ENCODE measurements at regions not wholly inside any gene's neighbourhood (a gene's known extent, or its start where the extent isn't known, plus 50 kb on each side); places are given as distances from the start of the nearest gene placed in this dataset.

GRCh38 chr5:174872271-174872670, 147.9 kb downstream of the MSX2 start:
- Mint-ChIP-seq H3K36me3 (ENCODE audit: low read depth) (no peaks in the 10 kb centered on the region), H3K27me3 (ENCODE audit: low read depth) (peaks cover 26% of the 10 kb centered on the region), H3K4me3 (no peak overlapping the region), H3K9me3 (no peaks in the 10 kb centered on the region), H3K27ac (no peak overlapping the region), H3K4me1 (ENCODE audit: low read depth) (no peaks in the 10 kb centered on the region)
- no peak for DNase-seq
- intact Hi-C loops (cut with micrococcal nuclease) = no loop called here
- CTCF ChIA-PET = no interaction called here

GRCh38 chr5:174852143-174852542, 127.8 kb downstream of the MSX2 start:
- no peaks in the 10 kb centered on the region for H3K36me3 Mint-ChIP-seq (ENCODE audit: low read depth)
- intact Hi-C loops (cut with micrococcal nuclease) = no loop called here
- H3K27ac Mint-ChIP-seq = no peak overlapping the region
- no peaks in the 10 kb centered on the region for H3K9me3 Mint-ChIP-seq
- no peak overlapping the region for H3K4me3 Mint-ChIP-seq
- DNase-seq = no peak
- CTCF ChIA-PET = no interaction called here
- peaks cover 3% of the 10 kb centered on the region for H3K27me3 Mint-ChIP-seq (ENCODE audit: low read depth)
- no peaks in the 10 kb centered on the region for H3K4me1 Mint-ChIP-seq (ENCODE audit: low read depth)

GRCh38 chr5:174850565-174851169, 126.3 kb downstream of the MSX2 start:
- no peak overlapping the region for H3K4me3 Mint-ChIP-seq
- H3K27ac Mint-ChIP-seq = no peak overlapping the region
- CTCF ChIA-PET = no interaction called here
- peaks cover 3% of the 10 kb centered on the region for H3K27me3 Mint-ChIP-seq (ENCODE audit: low read depth)
- no peak for DNase-seq
- intact Hi-C loops (cut with micrococcal nuclease) = no loop called here
- H3K4me1 Mint-ChIP-seq (ENCODE audit: low read depth) = no peaks in the 10 kb centered on the region
- H3K9me3 Mint-ChIP-seq = no peaks in the 10 kb centered on the region
- H3K36me3 Mint-ChIP-seq (ENCODE audit: low read depth) = no peaks in the 10 kb centered on the region

- intact Hi-C loops (cut with micrococcal nuclease) = no loop called here
- CTCF ChIA-PET = no interaction called here
- H3K27me3 Mint-ChIP-seq (ENCODE audit: low read depth) = peaks cover 3% of the 10 kb centered on the region
- H3K4me3 Mint-ChIP-seq = no peak overlapping the region
- no peaks in the 10 kb centered on the region for H3K4me1 Mint-ChIP-seq (ENCODE audit: low read depth)
- no peak overlapping the region for H3K27ac Mint-ChIP-seq
- no peak for DNase-seq
- H3K36me3 Mint-ChIP-seq (ENCODE audit: low read depth) = no peaks in the 10 kb centered on the region
- H3K9me3 Mint-ChIP-seq = no peaks in the 10 kb centered on the region
Observed at GRCh38 chr5:174849426-174849825, 125.0 kb downstream of the MSX2 start.

GRCh38 chr5:174844971-174845370, 120.6 kb downstream of the MSX2 start:
- CTCF ChIA-PET = no interaction called here
- H3K27ac Mint-ChIP-seq = no peak overlapping the region
- H3K36me3 Mint-ChIP-seq (ENCODE audit: low read depth) = no peaks in the 10 kb centered on the region
- no peaks in the 10 kb centered on the region for H3K9me3 Mint-ChIP-seq
- H3K4me1 Mint-ChIP-seq (ENCODE audit: low read depth) = no peaks in the 10 kb centered on the region
- no peak for DNase-seq
- H3K27me3 Mint-ChIP-seq (ENCODE audit: low read depth) = peaks cover 4% of the 10 kb centered on the region
- intact Hi-C loops (cut with micrococcal nuclease) = no loop called here
- no peak overlapping the region for H3K4me3 Mint-ChIP-seq

- DNase-seq = no peak
- no peaks in the 10 kb centered on the region for H3K4me1 Mint-ChIP-seq (ENCODE audit: low read depth)
- intact Hi-C loops (cut with micrococcal nuclease) = no loop called here
- CTCF ChIA-PET = no interaction called here
- H3K9me3 Mint-ChIP-seq = no peaks in the 10 kb centered on the region
- H3K27ac Mint-ChIP-seq = no peak overlapping the region
- H3K27me3 Mint-ChIP-seq (ENCODE audit: low read depth) = peaks cover 6% of the 10 kb centered on the region
- H3K36me3 Mint-ChIP-seq (ENCODE audit: low read depth) = no peaks in the 10 kb centered on the region
- no peak overlapping the region for H3K4me3 Mint-ChIP-seq
Observed at GRCh38 chr5:174843263-174844250, 119.2 kb downstream of the MSX2 start.

- no peaks in the 10 kb centered on the region for H3K4me1 Mint-ChIP-seq (ENCODE audit: low read depth)
- no peaks in the 10 kb centered on the region for H3K9me3 Mint-ChIP-seq
- H3K4me3 Mint-ChIP-seq = no peak overlapping the region
- DNase-seq = no peak
- H3K27ac Mint-ChIP-seq = no peak overlapping the region
- H3K36me3 Mint-ChIP-seq (ENCODE audit: low read depth) = no peaks in the 10 kb centered on the region
- intact Hi-C loops (cut with micrococcal nuclease) = no loop called here
- CTCF ChIA-PET = interaction anchor here (0.7 kb wide), 2 partner anchors 125 to 611 kb away, joined by 3 read pairs; no protein-coding TSS in a partner anchor
- peaks cover 19% of the 10 kb centered on the region for H3K27me3 Mint-ChIP-seq (ENCODE audit: low read depth)
Observed at GRCh38 chr5:174840435-174840834, 116.1 kb downstream of the MSX2 start.

GRCh38 chr5:174839196-174839595, 114.8 kb downstream of the MSX2 start:
- CTCF ChIA-PET = interaction anchor here (0.5 kb wide), 1 partner anchor 25 kb away, joined by 3 read pairs; no protein-coding TSS in a partner anchor
- H3K4me1 Mint-ChIP-seq (ENCODE audit: low read depth) = no peaks in the 10 kb centered on the region
- no peak for DNase-seq
- H3K4me3 Mint-ChIP-seq = no peak overlapping the region
- intact Hi-C loops (cut with micrococcal nuclease) = no loop called here
- no peak overlapping the region for H3K27ac Mint-ChIP-seq
- no peaks in the 10 kb centered on the region for H3K9me3 Mint-ChIP-seq
- no peaks in the 10 kb centered on the region for H3K36me3 Mint-ChIP-seq (ENCODE audit: low read depth)
- peaks cover 23% of the 10 kb centered on the region for H3K27me3 Mint-ChIP-seq (ENCODE audit: low read depth)

- intact Hi-C loops (cut with micrococcal nuclease) = no loop called here
- no peaks in the 10 kb centered on the region for H3K36me3 Mint-ChIP-seq (ENCODE audit: low read depth)
- no peaks in the 10 kb centered on the region for H3K9me3 Mint-ChIP-seq
- H3K27ac Mint-ChIP-seq = no peak overlapping the region
- CTCF ChIA-PET = interaction anchor here (0.6 kb wide), 1 partner anchor 607 kb away, joined by 3 read pairs; no protein-coding TSS in a partner anchor
- no peak for DNase-seq
- H3K27me3 Mint-ChIP-seq (ENCODE audit: low read depth) = peaks cover 23% of the 10 kb centered on the region
- H3K4me3 Mint-ChIP-seq = no peak overlapping the region
- no peaks in the 10 kb centered on the region for H3K4me1 Mint-ChIP-seq (ENCODE audit: low read depth)
Observed at GRCh38 chr5:174837919-174838902, 113.8 kb downstream of the MSX2 start.

GRCh38 chr5:174834081-174834480, 109.7 kb downstream of the MSX2 start:
- Mint-ChIP-seq H3K4me3 (no peak overlapping the region), H3K27ac (no peak overlapping the region), H3K27me3 (ENCODE audit: low read depth) (peaks cover 22% of the 10 kb centered on the region), H3K4me1 (ENCODE audit: low read depth) (no peaks in the 10 kb centered on the region), H3K9me3 (no peaks in the 10 kb centered on the region), H3K36me3 (ENCODE audit: low read depth) (no peaks in the 10 kb centered on the region)
- no peak for DNase-seq
- intact Hi-C loops (cut with micrococcal nuclease) = no loop called here
- CTCF ChIA-PET = no interaction called here

GRCh38 chr5:174832811-174833210, 108.4 kb downstream of the MSX2 start:
- H3K27ac Mint-ChIP-seq = no peak overlapping the region
- intact Hi-C loops (cut with micrococcal nuclease) = no loop called here
- H3K4me1 Mint-ChIP-seq (ENCODE audit: low read depth) = no peaks in the 10 kb centered on the region
- no peak for DNase-seq
- no peaks in the 10 kb centered on the region for H3K36me3 Mint-ChIP-seq (ENCODE audit: low read depth)
- CTCF ChIA-PET = no interaction called here
- no peak overlapping the region for H3K4me3 Mint-ChIP-seq
- peaks cover 15% of the 10 kb centered on the region for H3K27me3 Mint-ChIP-seq (ENCODE audit: low read depth)
- H3K9me3 Mint-ChIP-seq = no peaks in the 10 kb centered on the region

- no peak overlapping the region for H3K4me3 Mint-ChIP-seq
- CTCF ChIA-PET = no interaction called here
- no peaks in the 10 kb centered on the region for H3K9me3 Mint-ChIP-seq
- no peaks in the 10 kb centered on the region for H3K36me3 Mint-ChIP-seq (ENCODE audit: low read depth)
- H3K4me1 Mint-ChIP-seq (ENCODE audit: low read depth) = no peaks in the 10 kb centered on the region
- H3K27me3 Mint-ChIP-seq (ENCODE audit: low read depth) = peaks cover 10% of the 10 kb centered on the region
- intact Hi-C loops (cut with micrococcal nuclease) = no loop called here
- no peak overlapping the region for H3K27ac Mint-ChIP-seq
- DNase-seq = no peak
Observed at GRCh38 chr5:174832025-174832424, 107.6 kb downstream of the MSX2 start.
